ENCODE measurements at regions not wholly inside any gene's neighbourhood (a gene's known extent, or its start where the extent isn't known, plus 50 kb on each side); places are given as distances from the start of the nearest gene placed in this dataset.

DNA sequence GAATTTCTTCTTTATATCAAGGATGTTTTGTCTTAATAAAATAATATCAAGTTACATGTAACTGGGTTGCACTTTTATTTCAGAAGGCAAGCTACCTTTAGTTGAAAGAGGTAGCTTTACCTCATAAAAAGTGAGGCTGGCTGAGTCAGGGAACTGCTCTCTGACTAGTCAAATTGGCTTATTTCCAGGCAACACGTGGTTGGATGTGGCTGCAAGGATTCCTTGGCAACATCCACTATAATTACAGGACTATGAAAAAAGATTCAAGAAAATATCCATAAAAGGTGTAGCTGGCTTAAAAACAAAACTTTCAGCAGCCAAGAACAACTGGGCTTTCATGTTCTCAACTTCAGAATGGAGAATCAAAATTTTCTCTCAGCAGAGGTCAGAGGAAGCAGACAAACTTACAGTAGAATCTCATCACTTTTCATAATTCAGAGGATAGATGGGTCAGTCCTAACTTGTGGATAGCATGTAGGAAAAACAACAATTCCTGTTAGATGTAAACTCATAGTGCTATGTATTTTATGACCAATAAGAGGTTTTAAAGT lies 779.1 kb downstream of the MECOM start:
- TF ChIP-seq, protein P1, sequence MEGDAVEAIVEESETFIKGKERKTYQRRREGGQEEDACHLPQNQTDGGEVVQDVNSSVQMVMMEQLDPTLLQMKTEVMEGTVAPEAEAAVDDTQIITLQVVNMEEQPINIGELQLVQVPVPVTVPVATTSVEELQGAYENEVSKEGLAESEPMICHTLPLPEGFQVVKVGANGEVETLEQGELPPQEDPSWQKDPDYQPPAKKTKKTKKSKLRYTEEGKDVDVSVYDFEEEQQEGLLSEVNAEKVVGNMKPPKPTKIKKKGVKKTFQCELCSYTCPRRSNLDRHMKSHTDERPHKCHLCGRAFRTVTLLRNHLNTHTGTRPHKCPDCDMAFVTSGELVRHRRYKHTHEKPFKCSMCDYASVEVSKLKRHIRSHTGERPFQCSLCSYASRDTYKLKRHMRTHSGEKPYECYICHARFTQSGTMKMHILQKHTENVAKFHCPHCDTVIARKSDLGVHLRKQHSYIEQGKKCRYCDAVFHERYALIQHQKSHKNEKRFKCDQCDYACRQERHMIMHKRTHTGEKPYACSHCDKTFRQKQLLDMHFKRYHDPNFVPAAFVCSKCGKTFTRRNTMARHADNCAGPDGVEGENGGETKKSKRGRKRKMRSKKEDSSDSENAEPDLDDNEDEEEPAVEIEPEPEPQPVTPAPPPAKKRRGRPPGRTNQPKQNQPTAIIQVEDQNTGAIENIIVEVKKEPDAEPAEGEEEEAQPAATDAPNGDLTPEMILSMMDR (IDR thresholded peaks at IDR 0.05; ENCODE audit: low read length): no peak
- no peak for TF ChIP-seq EZH2 (IDR thresholded peaks at IDR 0.05; ENCODE audit: borderline replicate concordance, low read length)
